ENCODE measurements at regions not wholly inside any gene's neighbourhood (a gene's known extent, or its start where the extent isn't known, plus 50 kb on each side); places are given as distances from the start of the nearest gene placed in this dataset.

DNA sequence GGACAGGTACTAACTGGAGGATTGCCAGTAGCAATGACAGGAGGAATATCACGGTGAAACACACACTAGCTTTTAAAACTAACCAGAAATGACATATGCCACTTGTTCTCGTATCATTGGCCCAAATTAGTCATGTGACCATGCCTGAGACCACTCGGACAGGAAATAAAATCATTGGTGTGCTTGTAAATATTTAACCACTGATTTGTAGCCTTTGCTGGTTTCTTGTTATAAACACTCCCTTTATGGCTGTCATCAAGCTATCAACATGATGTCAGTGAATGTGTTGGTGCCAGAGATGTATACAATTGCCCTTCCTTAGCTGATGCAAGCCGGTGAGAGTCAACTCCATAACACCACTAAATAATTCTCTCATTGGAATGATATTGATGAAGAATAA is 123.7 kb upstream of the ANKH start:
- TF ChIP-seq, protein P1, sequence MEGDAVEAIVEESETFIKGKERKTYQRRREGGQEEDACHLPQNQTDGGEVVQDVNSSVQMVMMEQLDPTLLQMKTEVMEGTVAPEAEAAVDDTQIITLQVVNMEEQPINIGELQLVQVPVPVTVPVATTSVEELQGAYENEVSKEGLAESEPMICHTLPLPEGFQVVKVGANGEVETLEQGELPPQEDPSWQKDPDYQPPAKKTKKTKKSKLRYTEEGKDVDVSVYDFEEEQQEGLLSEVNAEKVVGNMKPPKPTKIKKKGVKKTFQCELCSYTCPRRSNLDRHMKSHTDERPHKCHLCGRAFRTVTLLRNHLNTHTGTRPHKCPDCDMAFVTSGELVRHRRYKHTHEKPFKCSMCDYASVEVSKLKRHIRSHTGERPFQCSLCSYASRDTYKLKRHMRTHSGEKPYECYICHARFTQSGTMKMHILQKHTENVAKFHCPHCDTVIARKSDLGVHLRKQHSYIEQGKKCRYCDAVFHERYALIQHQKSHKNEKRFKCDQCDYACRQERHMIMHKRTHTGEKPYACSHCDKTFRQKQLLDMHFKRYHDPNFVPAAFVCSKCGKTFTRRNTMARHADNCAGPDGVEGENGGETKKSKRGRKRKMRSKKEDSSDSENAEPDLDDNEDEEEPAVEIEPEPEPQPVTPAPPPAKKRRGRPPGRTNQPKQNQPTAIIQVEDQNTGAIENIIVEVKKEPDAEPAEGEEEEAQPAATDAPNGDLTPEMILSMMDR (IDR thresholded peaks at IDR 0.05), result no peak
- TF ChIP-seq POLR2A (IDR thresholded peaks at IDR 0.05), result no peak
